ENCODE measurements at regions not wholly inside any gene's neighbourhood (a gene's known extent, or its start where the extent isn't known, plus 50 kb on each side); places are given as distances from the start of the nearest gene placed in this dataset.

- TF ChIP-seq, protein P1, sequence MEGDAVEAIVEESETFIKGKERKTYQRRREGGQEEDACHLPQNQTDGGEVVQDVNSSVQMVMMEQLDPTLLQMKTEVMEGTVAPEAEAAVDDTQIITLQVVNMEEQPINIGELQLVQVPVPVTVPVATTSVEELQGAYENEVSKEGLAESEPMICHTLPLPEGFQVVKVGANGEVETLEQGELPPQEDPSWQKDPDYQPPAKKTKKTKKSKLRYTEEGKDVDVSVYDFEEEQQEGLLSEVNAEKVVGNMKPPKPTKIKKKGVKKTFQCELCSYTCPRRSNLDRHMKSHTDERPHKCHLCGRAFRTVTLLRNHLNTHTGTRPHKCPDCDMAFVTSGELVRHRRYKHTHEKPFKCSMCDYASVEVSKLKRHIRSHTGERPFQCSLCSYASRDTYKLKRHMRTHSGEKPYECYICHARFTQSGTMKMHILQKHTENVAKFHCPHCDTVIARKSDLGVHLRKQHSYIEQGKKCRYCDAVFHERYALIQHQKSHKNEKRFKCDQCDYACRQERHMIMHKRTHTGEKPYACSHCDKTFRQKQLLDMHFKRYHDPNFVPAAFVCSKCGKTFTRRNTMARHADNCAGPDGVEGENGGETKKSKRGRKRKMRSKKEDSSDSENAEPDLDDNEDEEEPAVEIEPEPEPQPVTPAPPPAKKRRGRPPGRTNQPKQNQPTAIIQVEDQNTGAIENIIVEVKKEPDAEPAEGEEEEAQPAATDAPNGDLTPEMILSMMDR (conservative IDR thresholded peaks at IDR 0.05; ENCODE audit: low read depth, low read length), result no peak
- TF ChIP-seq EZH2 (IDR thresholded peaks at IDR 0.05; ENCODE audit: borderline replicate concordance, low read depth, low read length, poor library complexity, severe bottlenecking), result no peak
Measured at GRCh38 chr4:136554033-136554432, 978.3 kb downstream of the PCDH18 start.

All from A673 (cell line).